22Rv1 (cell line): ENCODE measurements at regions not wholly inside any gene's neighbourhood (a gene's known extent, or its start where the extent isn't known, plus 50 kb on each side); places are given as distances from the start of the nearest gene placed in this dataset.

Experiments used
- CTCF ChIP-seq: fragments of 450-650 bp; IDR thresholded peaks from 2 replicates; pipeline ENCODE4 v1.5.1; 2017; ENCODE audit warnings: mild to moderate bottlenecking
- ZFX ChIP-seq: fragments of 450-650 bp; IDR thresholded peaks from 2 replicates; pipeline ENCODE4 v1.6.1; 2017; ENCODE audit warnings: antibody characterized with exemption, borderline replicate concordance

- TF ChIP-seq CTCF, result no peak
- TF ChIP-seq ZFX, result no peak
Measured at GRCh38 chr5:143664623-143665022, 147.3 kb upstream of the HMHB1 start.
